ENCODE measurements at regions not wholly inside any gene's neighbourhood (a gene's known extent, or its start where the extent isn't known, plus 50 kb on each side); places are given as distances from the start of the nearest gene placed in this dataset.
"Not testable (repeated sequence)": the region's sequence is repeated elsewhere in the genome, so short reads cannot be mapped to it uniquely, and the experiment has no call there.

DNA sequence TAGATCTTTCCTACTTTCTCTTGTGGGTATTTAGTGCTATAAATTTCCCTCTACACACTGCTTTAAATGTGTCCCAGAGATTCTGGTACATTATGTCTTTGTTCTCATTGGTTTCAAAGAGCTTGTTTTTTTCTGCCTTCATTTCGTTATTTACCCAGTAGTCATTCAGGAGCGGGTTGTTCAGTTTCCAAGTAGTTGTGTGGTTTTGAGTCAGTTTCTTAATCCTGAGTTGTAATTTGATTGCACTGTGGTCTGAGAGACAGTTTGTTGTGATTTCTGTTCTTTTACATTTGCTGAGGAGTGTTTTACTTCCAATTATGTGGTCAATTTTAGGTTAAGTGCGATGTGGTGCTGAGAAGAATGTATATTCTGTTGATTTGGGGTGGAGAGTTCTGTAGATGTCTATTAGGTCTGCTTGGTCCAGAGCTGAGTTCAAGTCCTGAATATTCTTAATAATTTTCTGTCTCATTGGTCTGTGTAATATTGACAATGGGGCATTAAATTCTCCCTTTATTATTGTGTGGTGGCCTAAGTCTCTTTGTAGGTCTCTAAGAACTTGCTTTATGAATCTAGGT is 72.9 kb downstream of the NFKBIZ start:
- TF ChIP-seq, protein P1, sequence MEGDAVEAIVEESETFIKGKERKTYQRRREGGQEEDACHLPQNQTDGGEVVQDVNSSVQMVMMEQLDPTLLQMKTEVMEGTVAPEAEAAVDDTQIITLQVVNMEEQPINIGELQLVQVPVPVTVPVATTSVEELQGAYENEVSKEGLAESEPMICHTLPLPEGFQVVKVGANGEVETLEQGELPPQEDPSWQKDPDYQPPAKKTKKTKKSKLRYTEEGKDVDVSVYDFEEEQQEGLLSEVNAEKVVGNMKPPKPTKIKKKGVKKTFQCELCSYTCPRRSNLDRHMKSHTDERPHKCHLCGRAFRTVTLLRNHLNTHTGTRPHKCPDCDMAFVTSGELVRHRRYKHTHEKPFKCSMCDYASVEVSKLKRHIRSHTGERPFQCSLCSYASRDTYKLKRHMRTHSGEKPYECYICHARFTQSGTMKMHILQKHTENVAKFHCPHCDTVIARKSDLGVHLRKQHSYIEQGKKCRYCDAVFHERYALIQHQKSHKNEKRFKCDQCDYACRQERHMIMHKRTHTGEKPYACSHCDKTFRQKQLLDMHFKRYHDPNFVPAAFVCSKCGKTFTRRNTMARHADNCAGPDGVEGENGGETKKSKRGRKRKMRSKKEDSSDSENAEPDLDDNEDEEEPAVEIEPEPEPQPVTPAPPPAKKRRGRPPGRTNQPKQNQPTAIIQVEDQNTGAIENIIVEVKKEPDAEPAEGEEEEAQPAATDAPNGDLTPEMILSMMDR (conservative IDR thresholded peaks at IDR 0.05; ENCODE audit: low read length) = not testable (repeated sequence)
- TF ChIP-seq EZH2phosphoT487 (IDR thresholded peaks at IDR 0.05; ENCODE audit: borderline replicate concordance) = not testable (repeated sequence)

Measured in Loucy (cell line).